ENCODE measurements at regions not wholly inside any gene's neighbourhood (a gene's known extent, or its start where the extent isn't known, plus 50 kb on each side); places are given as distances from the start of the nearest gene placed in this dataset.

- TF ChIP-seq CTCF (IDR thresholded peaks at IDR 0.05; ENCODE audit: low read length) (no peak), EZH2 (IDR thresholded peaks at IDR 0.05; ENCODE audit: borderline replicate concordance, low read length) (no peak)
Measured at GRCh38 chr10:130369645-130370381, 233.6 kb downstream of the GLRX3 start.
